ENCODE measurements at regions not wholly inside any gene's neighbourhood (a gene's known extent, or its start where the extent isn't known, plus 50 kb on each side); places are given as distances from the start of the nearest gene placed in this dataset.

DNA sequence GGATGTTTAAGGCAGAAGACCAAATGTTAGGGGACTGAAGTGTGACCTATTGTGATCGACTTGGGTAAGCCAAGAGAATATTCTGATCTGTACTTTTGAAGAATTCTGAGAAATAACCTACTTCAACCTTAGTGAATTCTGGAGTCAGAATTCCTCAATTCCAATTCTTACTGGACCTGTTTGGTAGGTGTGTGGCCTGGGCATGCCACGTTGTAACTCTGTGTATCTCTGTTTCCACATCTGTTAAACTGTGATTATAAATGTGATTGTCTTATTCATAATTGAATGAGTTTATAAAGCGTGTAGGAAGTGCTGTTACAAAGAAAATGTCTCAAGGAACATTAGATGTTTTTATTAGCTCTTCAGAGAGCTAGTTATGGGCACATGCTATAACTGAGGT, 64.5 kb downstream of the TUSC1 start:
- DNase-seq, result no peak

- DNase-seq, result no peak
Measured at GRCh38 chr9:25603106-25603505, 75.1 kb downstream of the TUSC1 start.

- DNase-seq, result no peak
Measured at GRCh38 chr9:25602400-25603044, 75.7 kb downstream of the TUSC1 start.

GRCh38 chr9:25600501-25600900, 77.7 kb downstream of the TUSC1 start:
- DNase-seq, result no peak

DNA sequence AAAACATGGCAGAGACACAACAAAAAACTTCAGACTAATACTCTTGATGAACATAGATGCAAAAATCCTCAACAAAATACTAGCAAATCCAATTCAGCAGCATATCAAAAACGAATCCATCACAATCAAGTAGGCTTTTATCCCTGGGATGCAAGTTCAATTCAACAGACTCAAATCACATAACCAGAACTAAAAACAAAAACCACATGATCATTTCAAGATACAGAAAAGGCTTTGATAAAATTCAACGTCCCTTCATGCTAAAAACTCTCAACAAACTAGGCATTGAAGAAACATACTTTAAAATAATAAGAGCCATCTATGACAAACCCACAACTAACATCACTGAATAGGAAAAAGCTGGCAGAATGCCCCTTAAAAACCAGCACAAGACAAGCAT, 93.6 kb downstream of the TUSC1 start:
- no peak for DNase-seq

DNA sequence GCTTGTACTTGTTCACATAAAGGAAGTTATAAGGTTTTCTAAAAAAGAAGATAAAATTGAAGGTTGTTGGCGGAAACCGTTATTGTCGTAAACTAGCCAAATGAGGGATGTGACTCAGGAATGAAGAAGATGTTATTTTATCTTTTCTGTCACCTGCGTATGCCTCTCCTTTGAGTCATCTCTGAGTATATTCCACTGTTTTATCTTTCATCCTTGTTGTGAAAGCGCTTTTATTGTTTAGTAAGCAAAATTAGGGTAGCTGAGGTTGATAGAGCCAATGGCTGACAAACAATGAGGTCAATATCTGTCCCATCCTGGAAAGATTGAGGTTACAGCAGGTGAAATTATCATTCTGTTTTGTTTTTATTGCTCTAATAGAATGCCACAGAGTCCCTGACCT, 105.0 kb downstream of the TUSC1 start:
- DNase-seq, result no peak

- no peak for DNase-seq
Measured at GRCh38 chr9:25571491-25571890, 106.8 kb downstream of the TUSC1 start.

- no peak for DNase-seq
Measured at GRCh38 chr9:25570802-25571201, 107.4 kb downstream of the TUSC1 start.

GRCh38 chr9:25562101-25562500, 116.1 kb downstream of the TUSC1 start:
- no peak for DNase-seq

DNA sequence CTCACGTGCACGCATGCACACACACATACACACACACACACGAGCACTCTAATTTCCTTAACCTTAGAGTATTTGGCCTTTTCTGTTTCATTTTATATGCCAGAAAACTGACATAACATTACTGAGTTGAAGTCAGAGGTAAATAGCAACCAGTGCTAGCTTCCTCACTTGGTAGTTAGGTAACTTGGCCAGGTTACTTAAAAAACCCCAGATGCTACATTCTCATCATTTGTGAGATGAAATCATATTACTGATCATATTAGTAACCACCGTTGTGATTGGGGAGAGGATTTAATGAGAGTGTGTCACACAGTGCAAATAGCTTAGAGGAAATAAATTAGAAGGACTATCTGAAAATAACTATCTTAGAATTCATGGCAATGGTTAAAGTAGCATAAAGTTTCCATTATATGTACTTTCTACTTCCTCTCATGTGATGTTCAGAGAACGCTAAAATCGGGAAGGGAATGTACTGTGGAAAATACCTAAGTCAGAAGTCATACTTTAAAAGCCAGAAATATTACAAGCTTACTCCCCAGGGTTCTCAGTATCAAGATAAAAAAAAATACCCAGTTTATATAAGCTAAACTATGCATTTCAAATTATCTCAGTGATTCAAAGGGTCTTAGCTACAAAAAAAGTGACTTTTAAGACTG, 120.5 kb downstream of the TUSC1 start:
- no peak for DNase-seq

DNA sequence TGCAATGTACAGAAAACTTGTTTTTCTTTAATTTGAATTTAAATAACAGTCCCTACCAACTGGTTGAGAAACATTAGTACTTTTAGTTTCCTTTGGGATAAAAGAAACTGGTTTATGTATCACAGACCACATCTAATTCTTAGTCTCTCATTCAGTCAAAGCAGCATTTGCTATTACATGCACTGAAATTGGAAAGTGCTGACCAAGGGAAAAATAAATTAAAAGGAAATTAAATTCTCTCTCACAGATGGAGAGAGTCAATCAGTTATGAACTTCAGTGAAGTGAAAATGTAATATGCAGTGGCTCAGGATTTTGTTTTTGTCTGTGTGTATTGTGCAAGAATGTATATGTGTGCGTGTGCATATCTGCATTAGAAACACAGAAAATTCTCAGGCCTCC, 121.7 kb downstream of the TUSC1 start:
- DNase-seq, result no peak

DNA sequence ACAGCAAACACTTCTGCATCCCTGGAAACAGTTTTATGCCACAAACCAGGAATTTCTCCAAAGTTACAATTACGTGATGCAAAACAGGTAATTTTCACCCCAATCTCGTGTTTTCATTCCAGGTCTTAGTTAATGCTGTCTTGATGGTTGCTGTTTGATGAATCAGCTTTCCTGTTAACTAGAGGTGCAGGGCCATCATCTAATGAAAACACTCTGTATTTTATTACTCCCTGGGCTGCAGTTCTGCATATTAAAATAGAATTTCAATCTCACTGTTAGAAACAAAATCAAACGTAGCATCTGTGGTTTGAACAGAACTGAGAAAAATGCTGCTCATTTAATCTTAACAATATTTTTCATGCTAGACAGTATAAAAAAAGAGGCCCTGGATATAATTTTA, 129.4 kb downstream of the TUSC1 start:
- DNase-seq, result no peak

DNA sequence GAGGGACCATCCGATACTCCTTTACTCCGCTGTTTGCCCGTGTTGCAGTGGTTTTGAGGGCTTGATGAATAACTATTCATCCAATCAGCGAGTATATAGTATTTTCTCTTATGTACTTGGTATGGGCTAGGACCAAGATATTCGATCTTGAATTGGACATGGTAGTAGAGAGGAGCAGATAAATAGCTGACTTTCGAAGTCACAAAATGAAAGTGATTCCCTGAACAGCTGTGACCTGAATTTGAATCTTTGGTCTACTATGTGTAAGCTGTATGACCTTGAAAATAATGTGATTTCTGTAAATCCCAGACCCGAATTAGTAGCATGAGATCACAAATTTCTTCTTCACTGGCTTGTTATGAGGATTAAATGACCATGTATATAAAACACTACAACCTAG, 134.4 kb downstream of the TUSC1 start:
- no peak for DNase-seq

GRCh38 chr9:25542319-25542718, 135.9 kb downstream of the TUSC1 start:
- no peak for DNase-seq

- no peak for DNase-seq
Measured at GRCh38 chr9:25537808-25538207, 140.4 kb downstream of the TUSC1 start.

DNA sequence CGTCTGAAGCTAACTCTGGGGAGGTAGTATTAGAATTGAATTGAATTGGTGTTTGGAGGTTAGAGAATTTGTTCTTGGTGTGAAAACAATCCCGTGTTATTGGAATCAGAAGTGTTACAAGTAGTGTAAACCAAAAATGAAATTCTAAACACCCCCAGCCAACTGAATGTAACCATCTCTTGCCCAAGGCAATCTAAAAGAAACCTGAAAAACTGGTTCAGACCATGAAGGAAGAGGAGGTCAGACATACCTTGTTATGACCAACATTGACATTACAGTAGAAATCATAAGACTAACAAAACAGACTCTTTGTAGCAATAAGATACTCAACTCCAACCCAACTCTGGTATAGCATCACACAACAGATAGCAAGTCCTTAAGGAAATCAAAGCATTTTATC, 159.0 kb downstream of the TUSC1 start:
- DNase-seq, result no peak

GRCh38 chr9:25517701-25518100, 160.5 kb downstream of the TUSC1 start:
- DNase-seq, result no peak

DNA sequence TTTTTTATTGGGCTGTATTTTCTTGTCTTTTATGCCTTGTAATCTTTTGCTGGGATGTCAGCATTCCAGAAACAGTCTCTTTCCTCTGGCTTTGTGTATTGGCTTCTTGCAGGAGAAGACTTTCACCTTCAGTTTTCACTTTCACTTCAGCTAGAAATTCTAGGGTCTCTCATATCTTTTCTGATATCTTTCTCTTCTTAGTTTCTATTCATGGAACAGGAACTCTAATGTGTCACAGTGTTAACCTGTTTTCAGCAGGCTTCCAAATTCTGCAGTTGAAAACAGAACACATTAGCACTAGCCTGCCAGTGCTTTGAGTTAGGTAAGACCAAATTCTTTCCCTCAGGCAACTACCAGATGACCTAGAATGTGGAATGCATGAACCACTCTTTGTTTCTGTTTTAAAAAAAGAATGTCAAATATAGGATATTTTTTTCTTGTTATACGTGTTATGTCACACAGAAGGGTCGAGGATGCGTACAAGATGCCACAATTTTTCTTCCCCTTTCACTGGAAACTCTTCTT, 164.7 kb downstream of the TUSC1 start:
- DNase-seq, result no peak

DNA sequence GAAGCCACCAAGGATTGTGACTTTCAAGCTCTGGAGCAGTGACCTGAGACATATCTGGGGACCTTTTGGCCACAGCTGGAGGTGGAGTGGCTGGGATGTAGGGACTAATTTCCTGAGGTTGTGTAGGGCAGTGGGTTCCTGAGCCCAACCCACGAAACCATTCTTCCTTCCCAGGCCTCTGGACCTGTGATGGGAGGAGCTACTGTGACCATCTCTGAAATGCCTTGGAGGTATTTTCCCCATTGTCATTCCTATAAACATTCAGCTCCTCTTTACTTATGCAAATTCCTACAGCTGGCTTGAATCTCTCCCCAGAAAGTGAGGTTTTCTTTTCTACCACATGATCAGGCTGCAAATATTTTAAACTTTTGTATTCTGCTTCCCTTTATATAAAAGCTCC, 172.6 kb downstream of the TUSC1 start:
- no peak for DNase-seq

DNA sequence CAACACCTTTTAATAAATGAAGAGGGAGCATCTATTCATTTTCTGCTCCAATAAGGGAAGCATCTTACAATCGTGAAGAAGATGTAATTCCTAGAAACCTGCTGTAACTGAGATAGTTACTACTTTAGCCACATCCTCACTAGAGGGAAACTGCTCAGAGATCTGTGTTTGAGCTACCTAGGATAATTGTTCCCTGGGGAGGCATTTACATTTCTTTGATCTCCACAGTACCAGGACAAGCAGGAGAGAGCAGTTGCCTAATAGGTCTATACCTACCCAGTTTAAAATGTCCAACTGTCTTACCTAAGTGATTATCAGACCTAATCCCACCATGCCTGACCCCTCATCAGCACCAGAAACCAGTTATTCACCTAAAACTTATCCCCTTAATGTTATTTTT, 196.9 kb downstream of the TUSC1 start:
- DNase-seq, result no peak

GRCh38 chr9:25480696-25481095, 197.5 kb downstream of the TUSC1 start:
- DNase-seq, result no peak

- DNase-seq, result no peak
Measured at GRCh38 chr9:25472681-25473080, 205.6 kb downstream of the TUSC1 start.

- DNase-seq, result no peak
Measured at GRCh38 chr9:25472085-25472607, 206.1 kb downstream of the TUSC1 start.

GRCh38 chr9:25461416-25461815, 216.8 kb downstream of the TUSC1 start:
- DNase-seq, result no peak

GRCh38 chr9:25453875-25454274, 224.4 kb downstream of the TUSC1 start:
- no peak for DNase-seq

Data from right hindlimb (tissue), 1 donor.